Esophagus mucosa (tissue), 1 donor: ENCODE measurements at regions not wholly inside any gene's neighbourhood (a gene's known extent, or its start where the extent isn't known, plus 50 kb on each side); places are given as distances from the start of the nearest gene placed in this dataset.
A peak's percentile ranks its signal among the peaks of the same experiment; 100 is the strongest.
"Not testable (repeated sequence)": the region's sequence is repeated elsewhere in the genome, so short reads cannot be mapped to it uniquely, and the experiment has no call there.

Source experiments
- ATAC-seq: fragments of 200-7000 bp; cut with Tn5 transposase; one replicate; pipeline ENCODE4 v1.9.1; 2020
- donor health status: DM: yes; HTN: yes; CAD: no.

DNA sequence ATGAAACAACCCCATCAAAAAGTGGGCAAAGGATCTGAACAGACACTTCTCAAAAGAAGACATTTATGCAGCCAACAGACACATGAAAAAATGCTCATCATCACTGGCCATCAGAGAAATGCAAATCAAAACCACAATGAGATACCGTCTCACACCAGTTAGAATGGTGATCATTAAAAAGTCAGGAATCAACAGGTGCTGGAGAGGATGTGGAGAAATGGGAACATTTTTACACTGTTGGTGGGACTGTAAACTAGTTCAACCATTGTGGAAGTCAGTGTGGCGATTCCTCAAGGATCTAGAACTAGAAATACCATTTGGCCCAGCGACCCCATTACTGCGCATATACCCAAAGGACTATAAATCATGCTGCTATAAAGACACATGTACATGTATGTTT is 179.1 kb downstream of the LRRC70 start:
- not testable (repeated sequence) for ATAC-seq

DNA sequence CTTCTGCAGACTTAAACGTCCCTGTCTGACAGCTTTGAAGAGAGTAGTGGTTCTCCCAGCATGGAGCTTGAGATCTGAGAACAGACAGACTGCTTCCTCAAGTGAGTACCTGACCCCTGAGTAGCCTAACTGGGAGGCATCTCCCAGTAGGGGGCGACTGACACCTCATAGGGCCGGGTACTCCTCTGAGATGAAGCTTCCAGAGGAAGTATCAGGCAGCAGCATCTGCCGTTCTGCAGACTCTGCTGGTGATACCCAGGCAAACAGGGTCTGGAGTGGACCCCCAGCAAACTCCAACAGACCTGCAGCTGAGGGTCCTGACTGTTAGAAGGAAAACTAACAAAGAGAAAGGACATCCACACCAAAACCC is 174.4 kb downstream of the LRRC70 start:
- ATAC-seq = not testable (repeated sequence)

DNA sequence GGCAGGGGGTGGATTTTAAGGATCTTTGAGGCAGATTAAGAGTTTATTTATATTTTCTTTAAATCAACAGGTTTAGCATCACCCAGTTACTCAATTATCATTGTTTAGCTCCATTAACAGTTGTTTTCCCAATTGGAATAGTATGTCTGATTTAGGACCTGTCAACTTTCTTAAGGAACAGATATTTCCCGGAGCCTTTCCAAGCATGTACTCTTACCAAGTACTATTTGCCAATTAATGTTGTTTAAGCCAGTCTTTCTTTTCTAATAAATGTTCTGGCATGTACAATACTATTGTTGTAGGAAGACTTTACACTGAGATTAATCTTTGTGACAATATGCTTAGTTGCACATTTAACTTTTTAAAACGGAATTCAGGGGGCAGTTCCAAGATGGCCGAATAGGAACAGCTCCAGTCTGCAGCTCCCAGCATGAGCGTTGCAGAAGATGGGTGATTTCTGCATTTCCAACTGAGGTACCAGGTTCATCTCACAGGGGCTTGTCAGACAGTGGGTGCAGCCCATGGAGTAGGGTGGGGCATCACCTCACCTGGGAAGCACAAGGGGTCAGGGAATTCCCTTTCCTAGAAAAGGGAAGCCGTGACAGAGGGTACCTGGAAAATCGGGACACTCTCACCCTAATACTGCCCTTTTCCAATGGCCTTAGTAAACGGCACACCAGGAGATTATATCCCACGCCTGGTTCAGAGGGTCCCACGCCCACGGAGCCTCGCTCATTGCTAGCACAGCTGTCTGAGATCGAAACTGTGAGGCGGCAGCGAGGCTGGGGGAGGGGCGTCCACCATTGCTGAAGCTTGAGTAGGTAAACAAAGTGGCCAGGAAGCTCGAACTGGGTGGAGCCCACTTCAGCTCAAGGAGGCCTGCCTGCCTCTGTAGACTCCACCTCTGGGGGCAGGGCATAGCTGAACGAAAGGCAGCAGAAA is 173.7 kb downstream of the LRRC70 start:
- not testable (repeated sequence) for ATAC-seq

DNA sequence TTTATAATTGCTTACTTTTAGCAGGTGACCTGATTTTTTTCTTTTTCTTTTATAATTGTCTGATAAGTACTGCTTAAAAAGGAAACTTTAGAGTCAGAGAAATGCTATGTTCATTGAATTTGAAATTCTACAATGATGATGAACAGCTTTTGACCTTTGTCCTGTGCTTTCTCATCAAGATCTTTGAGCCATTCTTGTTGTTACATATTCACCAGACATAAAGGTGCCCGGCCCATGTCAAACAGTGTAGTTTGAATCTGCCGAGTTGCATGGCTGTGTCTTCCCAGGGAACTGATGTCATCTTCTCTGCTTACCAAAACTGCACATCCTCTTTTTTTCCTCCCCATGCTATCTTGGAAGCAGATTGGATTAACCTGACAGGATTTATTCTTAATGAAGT is 163.6 kb downstream of the LRRC70 start:
- ATAC-seq = no peak

DNA sequence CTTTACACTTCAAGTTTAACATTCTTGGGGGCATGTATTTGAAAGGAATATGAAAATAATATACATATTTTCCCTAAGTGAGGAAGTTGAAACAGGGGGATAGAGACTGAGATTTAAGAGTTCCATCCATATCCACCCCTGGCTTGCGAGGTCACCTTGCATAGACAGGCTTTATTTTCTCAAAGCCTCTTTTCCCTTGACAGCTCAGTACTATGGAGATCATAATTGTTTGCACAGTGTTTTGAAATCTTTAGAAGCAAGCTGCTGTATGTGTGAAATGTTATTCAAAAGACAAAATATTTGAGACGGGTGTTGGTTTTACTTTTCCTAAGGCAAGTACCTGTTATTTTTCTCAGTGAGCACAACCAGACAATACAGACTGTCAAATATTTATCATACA is 163.1 kb downstream of the LRRC70 start:
- ATAC-seq = no peak

DNA sequence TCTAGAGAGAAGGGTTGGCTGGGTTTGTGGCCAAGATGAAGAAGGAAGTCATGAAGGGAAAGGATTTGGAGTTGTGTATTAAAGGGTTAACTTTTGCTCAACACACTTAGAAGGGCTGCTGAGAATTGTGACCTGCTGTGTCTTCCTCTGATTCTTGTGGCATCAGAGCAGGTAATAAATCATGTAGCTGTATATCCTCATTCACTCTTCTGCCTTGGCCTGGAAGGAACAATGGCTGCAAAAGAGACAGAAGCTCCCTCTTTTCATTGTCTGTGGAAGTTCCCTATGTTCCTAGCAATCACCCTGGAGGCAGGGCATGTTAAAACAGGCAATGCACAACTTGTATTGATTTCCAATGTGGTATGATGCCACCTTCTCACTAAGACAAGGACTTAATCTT is 159.1 kb downstream of the LRRC70 start:
- no peak for ATAC-seq

DNA sequence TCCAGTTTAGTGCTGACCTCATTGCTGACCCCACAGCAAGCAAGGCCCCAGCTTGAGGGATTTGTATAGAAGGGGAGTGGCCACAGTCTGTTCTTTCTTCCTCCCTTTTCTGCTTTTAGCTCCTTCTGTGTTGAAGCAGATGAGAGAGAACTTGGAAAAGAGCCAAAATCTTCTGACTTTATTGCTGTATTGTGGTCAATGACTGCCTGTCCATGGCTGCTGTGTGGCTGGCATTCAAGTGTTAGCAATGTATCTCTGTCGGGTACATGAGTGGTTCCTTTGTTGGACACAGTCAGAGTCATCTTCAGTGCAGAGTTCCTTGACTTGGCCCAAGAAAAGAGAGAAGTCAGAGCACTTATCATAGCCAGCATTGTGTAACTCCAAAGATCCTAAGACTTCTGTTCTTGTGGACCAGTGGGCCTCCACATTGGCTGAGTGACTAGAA is 154.1 kb downstream of the LRRC70 start:
- no peak for ATAC-seq

DNA sequence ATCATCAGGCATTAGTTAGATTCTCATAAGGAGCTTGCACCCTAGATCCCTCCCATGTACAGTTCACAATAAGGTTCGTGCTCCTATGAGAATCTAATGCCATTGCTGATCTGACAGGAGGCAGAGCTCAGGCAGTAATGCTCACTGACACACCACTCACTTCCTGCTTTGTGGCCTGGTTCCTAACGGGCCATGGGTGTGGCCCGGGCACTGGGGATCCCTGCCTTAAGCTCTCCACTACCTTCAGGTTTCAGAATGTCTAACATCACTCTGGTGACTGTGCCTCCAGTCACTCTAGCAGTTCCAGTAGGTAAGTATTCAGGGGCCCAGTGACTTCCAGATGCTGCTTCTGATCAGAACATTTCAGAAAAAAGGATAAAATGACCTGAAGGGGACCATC is 152.4 kb downstream of the LRRC70 start:
- peak; percentile 38 for ATAC-seq

DNA sequence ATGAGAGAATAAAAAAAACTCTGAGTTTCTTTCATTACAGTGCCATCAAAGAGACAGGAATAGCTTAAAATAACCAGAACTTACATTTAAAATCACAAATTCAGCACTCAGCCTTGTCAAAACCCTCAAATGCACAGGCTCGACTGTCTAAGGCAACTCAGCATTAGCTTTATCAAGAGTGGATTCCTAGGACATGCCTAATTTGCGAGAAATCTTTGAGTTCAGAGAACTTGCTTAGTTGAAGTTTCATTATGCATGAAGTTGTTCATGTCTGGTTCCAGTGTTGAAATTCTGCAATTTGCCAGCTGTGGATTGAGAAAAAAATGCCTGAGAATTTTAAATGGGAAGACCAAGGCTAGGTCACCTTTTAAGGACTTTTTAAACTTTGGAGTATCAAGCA is 151.1 kb downstream of the LRRC70 start:
- ATAC-seq = no peak

DNA sequence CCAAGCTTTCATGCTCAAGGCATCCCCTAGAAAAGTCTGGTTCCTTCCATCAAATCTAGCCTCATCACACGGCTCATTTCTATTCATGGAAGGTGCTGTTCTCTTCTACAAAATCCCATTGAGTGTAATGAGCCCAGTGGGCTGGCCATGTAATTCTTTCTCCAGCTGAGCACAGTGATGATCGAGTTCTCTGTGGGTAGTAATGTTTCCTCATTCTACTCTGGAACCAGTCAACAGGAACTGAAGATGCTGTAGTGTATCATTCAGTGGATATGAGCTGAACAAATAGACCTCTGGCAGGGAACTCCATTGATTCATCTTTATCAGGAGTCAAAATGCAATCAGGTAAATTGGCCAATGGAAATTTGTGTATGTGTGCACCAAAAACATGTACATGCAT is 149.2 kb downstream of the LRRC70 start:
- ATAC-seq = no peak

DNA sequence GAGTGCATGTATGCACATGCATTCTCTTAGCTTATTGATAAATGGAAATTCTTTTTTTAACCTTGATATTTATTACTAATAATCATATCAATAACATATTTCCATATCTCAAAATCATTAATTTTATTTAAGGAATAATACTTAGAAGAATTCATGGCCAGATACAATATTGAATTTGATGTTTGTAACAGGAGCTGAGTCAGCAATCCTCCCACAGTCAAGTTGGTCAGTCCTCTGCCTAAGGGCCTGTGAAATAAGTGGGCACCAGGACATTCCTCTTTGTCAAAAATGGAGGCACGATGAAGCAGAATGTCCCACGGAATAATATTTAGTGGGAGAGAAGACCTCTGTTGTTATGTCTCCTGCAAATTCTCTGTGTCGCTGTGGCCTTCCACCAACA is 148.6 kb downstream of the LRRC70 start:
- ATAC-seq = no peak

DNA sequence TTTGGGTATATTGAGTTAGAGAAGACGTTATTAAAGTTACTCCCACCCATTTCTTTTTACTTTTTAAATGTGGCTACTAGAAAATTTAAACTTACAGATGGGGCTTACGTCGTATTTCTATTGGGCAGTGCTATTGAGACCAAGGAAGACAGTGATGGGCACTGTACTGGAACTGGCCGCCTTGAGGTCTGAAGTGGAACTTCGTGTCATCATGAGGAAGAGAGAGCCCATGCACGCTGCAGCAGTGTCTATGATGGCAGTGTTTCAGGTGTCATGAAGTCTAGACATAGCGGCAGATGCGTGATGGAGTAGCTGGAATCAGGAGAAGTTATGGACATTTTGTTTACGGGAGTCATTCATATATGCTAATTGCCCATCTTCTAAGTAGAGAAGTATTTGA is 143.7 kb downstream of the LRRC70 start:
- ATAC-seq = no peak

DNA sequence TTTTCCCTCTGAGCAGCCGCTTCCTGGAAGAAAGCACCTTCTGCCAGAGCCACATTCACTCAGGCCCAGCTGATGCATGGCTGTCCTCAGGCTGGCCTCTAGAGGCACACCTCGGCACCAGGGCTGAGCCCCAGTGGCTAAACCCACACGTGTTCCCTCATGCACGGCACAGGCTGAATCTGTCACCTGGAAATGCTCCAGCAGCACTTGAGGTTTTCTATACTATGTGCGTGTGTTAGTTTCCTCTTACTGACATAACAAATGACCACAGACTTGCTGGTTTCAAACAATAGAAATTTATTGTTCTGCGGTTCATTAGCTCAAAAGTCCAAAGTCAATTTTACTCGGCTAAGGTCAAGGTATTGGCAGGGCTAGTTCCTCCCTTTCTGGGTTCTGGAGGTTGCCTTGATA is 141.4 kb downstream of the LRRC70 start:
- peak; percentile 97 for ATAC-seq

DNA sequence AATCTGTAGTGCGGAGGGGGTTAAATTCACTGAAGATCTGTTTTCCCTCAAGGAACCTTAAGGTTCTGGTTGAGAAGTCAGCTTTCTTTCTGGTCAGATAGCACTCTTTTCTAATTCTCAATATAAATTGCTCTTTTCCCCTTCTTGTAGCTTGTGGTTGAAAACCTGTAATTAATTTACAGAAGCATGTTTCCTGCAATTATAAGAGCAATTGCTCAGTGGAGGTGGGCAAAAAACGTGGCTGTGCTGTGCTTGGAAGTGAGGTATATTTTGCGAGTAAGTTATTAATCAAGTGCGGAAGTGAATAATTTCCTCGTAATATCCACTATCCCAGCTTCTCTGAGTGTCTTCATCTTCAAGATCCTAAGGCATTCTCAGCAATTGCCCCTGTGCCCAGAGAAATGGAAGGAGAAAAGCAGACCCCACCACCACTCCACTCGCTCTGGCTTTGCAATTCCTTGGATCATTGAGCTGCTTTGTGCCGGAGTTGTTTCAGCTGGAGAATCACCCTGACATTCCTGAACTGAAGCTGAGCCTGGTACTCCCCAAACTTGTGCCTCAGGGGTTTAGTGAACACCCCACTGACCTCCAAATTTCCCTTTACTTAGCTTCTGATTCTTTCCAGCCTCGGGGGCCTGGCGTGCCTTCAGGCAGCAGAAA is 140.6 kb downstream of the LRRC70 start:
- ATAC-seq = no peak

DNA sequence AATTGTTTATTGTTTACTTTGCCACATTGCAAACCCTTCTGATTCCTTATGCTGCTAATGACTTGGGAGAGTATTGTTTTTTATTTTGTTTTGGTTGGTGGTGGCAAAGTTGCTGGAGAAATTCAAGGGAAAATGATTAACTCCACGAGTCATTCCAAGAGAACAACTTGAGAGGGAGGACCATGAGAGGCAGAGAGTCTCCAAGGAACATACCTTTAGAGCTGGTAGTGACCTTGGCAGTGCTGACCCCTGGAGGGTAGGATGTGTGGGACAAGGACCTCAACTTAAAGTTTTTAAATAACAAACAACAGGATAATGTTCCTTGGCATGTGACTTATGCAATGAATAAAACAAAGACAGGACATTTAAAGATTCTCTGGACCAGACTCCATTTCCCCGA is 139.7 kb downstream of the LRRC70 start:
- ATAC-seq = no peak

DNA sequence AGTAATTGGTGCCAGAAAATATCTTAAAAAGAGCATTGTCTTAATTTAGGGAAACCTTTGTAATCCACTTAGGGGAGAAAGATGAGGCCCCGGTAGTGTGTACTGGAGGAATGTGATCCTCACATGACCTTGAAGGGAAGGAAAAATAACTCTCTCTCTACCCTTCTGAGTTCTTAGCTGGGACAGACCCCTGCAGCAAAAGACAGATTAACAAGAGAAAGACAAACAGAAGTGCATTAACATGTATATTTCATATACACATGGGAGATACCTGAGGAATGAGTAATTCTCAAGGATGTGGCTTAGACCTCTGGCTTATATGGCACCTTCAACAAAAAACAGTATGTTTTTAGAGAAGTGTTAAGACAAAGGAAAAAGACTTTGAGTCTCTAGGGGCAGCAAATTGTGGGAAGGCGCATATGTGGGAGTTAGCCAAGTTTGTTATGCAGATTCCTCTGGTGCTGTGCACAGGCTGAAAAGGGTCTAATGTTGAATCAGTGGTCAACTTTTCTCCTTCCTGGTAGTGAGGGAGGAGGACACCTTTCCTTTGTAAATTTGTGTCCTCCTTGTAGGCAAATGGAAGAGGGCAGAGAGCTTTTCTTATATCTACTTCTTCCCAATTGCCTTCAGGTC is 138.8 kb downstream of the LRRC70 start:
- ATAC-seq = no peak

DNA sequence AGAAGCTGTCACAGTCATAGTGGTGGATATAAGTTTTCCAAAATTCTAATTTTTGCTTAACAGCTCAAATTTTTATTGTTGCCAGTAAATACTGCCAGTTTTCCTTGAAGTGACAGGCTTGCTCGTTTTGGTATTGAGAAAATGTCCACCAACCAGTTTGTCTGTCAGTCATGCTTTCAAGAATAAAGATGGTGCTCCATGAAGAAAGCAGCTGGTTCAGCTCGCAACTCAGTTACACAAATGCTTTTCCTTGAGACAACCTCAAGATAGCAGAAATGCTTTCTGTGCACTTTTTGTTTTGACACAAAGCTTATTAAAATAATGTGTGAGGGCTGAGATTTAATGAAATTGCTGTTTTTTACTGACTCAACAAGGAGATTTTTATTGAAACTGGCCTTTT is 135.7 kb downstream of the LRRC70 start:
- ATAC-seq = no peak

DNA sequence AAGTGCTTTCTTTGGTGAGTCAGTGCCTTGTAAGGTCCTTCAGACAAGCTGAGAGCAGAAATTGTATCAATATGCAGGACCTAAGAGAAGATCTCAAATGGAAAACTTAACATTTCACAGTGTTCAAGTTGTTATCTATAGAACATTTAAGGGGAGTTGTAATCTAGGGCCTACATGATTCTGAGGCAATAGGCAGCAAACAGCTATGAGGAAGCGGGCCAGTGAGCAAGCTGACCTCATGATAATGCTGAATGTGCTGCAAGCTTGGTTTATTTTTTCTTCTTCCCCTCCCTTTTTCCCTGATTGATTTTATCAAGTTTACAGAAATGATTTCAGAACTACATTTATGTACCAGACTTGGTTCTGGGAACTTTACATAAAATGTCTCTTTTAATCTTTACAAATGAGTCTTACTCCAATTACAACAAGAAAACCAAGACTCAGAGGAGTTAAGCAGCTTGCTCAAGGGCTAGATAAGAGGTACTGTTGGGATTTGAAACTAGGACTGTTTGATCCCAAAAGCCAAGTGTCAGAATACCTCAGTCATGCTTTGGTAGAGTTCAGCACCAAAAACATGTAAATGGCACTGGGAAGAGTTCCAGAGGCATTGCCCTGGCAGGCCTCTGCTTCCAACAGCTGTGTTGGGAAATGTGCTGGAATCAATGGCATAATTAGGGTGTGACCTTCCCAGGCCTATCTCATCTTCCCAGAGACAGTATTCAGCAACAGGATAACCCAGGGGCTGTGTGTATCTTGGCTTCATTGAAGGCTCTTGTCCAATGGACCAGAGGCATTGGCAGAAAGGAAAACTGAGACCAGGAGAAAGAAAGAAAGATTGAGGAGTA is 130.1 kb downstream of the LRRC70 start:
- ATAC-seq = no peak

DNA sequence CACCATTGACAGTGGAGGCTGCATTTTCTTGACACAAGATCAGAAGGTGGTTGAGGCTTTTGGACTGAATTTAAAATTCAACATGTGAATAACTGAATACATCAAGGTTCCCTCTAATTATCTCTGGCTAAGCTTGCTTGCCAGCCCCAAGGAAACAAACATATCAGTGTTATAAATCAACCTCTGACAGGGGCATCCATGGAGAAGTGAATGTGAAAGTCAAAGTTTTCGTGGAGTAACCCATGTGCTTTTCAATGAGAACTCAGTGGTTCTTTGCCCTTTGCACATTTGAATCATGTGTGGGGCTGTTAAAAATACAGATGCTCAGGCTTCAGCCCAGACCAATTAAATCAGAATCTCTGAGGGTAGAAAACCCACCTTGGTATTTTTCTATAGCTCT is 128.9 kb downstream of the LRRC70 start:
- no peak for ATAC-seq

DNA sequence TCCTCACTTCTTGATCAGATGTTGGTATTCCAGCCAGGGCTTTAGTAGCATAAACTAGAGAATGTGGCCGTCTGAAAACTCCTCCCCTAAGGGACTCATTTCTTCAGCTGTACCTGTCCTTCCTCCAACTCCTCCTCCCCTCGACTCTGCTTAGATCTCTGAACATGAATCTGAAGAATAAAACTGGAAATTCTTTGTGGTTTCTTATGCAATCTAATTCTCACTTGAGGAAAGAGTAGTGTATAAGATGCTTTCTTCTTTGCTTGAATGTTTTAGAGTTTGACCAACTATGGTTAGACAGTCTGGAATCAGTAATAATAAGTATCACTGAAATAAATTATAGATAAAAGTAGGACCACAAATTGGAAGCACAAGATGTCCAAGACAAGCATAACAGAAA is 128.5 kb downstream of the LRRC70 start:
- ATAC-seq = no peak

DNA sequence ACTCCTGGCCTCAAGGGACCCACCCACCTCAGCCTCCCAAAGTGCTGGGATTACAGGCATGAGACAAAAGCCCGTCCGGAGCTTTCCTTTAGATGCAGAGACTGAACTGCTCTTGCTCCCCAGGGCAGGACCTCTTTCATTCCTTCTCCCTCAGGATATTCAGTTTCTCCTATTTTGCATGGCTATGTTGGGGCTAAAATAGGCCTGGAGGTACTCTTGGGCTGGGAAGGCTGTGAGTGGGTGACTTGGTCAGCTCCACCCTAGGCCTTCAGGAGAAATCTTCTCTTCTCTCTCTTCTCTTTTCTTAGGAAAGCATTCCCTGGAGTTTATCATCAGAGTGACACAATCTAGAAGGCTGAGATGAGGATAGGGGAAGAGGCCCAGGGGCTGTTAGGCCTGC is 126.4 kb downstream of the LRRC70 start:
- no peak for ATAC-seq

DNA sequence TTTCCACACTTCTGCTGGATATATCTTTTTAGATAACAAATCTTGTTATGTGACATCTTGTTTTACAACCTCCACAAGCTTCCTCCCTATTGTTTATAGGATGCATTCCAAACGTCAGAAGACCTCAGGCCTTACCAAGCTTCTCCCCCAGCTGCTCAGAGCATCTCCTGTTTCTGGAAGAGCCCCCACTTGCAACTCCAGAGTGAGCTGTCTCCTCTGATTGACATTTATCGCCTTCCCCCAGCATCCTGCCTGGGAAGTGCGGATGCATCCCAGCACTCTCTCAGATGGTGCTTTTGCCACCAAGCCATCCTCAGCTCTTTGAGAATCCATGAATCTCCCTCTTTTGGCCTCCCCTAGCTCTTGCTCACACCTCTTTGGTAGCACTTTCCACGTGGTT is 123.5 kb downstream of the LRRC70 start:
- no peak for ATAC-seq

DNA sequence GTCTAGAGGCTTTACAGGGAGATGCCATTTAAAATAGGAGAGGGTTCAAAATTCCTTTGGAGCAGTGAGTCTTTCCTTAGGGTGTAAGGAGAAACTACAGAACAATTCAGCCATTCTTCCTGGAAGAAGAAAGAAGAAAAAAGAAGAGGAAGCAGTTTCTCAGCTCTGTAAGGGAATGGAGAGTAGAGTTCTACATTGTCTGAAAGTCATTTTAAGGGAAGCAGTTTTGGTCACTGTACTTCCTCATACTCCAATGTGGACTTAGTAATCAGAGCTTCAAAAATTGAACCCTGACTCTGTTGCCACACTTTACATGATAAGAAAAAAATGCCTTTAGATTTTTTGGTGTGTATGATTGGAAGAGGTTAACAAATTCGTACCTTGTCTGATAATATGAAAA is 122.4 kb downstream of the LRRC70 start:
- ATAC-seq = no peak
